ENCODE measurements at regions not wholly inside any gene's neighbourhood (a gene's known extent, or its start where the extent isn't known, plus 50 kb on each side); places are given as distances from the start of the nearest gene placed in this dataset.

DNA sequence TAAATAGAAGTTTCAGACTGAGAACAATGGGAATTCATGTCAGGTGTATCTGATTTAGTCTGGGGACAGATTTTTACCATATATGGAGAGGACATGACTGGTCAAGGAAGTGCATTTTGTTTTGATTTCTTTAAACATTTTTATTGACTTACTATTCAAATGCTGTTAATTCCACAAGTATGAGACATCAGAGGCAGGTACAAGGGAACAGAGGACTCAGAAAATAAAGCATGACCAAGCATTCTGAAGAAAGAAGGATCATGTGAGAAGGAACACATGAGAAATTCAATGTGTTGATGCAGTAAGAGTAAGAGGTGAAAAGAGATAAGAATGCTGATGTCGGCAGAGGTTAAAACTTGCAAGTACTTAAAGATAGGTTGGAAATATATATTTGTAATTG is 1452.6 kb downstream of the PCDH7 start:
- no peak for ATAC-seq (replicated peaks in 6 of 8)
- in situ Hi-C loops (cut with MboI; ENCODE audit: low pct_unique_long_range_greater_than_20kb in 2 of 9, low sequenced_read_pairs in 9 of 9, unreplicated experiment in 9 of 9) = no loop called here
- 0 to 100% (median 83%) methylated on average over 1 of the region's 1 CpG; no CpG with 5 or more reads in 1 of the 10 experiments for WGBS, 10 experiments
- Histone ChIP-seq H3K27ac (no peak overlapping the region), H3K4me1 (replicated peaks in 1 of 2) (no peaks in the 10 kb centered on the region), H3K4me3 (no peak overlapping the region)

GRCh38 chr4:32180086-32180485 is 1459.9 kb downstream of the PCDH7 start:
- in situ Hi-C loops (cut with MboI; ENCODE audit: low pct_unique_long_range_greater_than_20kb in 2 of 9, low sequenced_read_pairs in 9 of 9, unreplicated experiment in 9 of 9) = no loop called here
- ATAC-seq (replicated peaks in 6 of 8) = no peak
- H3K4me3 ChIP-seq = no peak overlapping the region
- no peaks in the 10 kb centered on the region for H3K4me1 ChIP-seq (replicated peaks in 1 of 2)
- no peak overlapping the region for H3K27ac ChIP-seq

- in situ Hi-C loops (cut with MboI; ENCODE audit: low pct_unique_long_range_greater_than_20kb in 2 of 9, low sequenced_read_pairs in 9 of 9, unreplicated experiment in 9 of 9) = no loop called here
- 0 to 82% (median 47%) methylated on average over 1 to 2 of the region's 2 CpGs; no CpG with 5 or more reads in 1 of the 10 experiments for WGBS, 10 experiments
Observed at GRCh38 chr4:32184186-32184585, 1464.0 kb downstream of the PCDH7 start.

DNA sequence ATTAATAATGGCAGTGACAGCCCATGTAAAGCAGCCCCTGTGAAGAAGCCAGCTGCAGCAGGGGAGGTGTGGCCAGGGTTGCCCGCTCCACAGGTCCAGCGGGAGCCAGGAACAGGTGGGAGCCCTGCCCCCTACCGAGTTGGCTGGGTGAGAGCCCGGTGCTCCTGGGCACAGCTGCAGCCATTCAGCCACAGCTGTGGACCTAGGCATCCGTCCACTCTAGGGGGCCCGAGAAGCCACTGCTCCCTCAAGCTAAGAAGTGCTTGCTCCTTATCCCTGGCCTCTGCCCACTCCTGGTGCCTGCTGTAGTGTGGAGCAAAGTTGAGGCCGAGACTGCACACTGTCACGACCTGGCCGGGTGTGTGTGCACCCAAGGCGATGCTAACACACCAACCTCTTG is 1469.0 kb downstream of the PCDH7 start:
- WGBS, 10 experiments = 24 to 96% (median 67%) methylated on average over 1 to 8 of the region's 10 CpGs; no CpG with 5 or more reads in 5 of the 10 experiments
- ATAC-seq (replicated peaks in 6 of 8) = no peak
- in situ Hi-C loops (cut with MboI; ENCODE audit: low pct_unique_long_range_greater_than_20kb in 2 of 9, low sequenced_read_pairs in 9 of 9, unreplicated experiment in 9 of 9) = no loop called here
- Histone ChIP-seq H3K27ac (no peak overlapping the region), H3K4me3 (no peak overlapping the region), H3K4me1 (replicated peaks in 1 of 2) (no peaks in the 10 kb centered on the region)

More at GRCh38 chr4:32184186-32184585, 1464.0 kb downstream of the PCDH7 start:
- no peaks in the 10 kb centered on the region for H3K4me1 ChIP-seq (replicated peaks in 1 of 2)
- H3K27ac ChIP-seq = no peak overlapping the region
- no peak for ATAC-seq (replicated peaks in 6 of 8)
- no peak overlapping the region for H3K4me3 ChIP-seq

- Histone ChIP-seq H3K27ac (no peak overlapping the region), H3K4me3 (no peak overlapping the region), H3K4me1 (replicated peaks in 1 of 2) (no peaks in the 10 kb centered on the region)
- in situ Hi-C loops (cut with MboI; ENCODE audit: low pct_unique_long_range_greater_than_20kb in 2 of 9, low sequenced_read_pairs in 9 of 9, unreplicated experiment in 9 of 9) = no loop called here
- 83 to 100% (median 96%) methylated on average over 1 to 2 of the region's 5 CpGs; no CpG with 5 or more reads in 6 of the 10 experiments for WGBS, 10 experiments
- no peak for ATAC-seq (replicated peaks in 6 of 8)
Observed at GRCh38 chr4:32189788-32190187, 1469.6 kb downstream of the PCDH7 start.

DNA sequence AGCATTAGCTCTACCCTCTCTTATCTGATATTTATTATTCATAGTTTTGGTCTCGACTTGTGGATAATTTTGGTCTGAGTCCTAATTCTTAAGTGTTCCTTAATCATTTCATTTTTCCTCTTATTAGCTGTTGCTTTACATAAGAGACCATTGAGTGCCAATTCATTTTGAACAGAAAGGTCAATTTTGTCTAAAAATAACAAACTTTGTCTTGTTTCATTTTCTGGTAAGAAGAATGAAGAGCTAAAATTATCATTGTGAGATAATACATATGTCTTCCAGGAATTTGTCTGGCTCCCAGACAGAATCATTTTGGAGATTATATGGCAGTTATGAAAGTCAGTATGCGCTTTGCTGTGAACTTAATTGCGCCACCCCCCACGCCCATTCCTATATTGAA is 1471.8 kb downstream of the PCDH7 start:
- no peak for ATAC-seq (replicated peaks in 6 of 8)
- Histone ChIP-seq H3K4me3 (no peak overlapping the region), H3K27ac (no peak overlapping the region), H3K4me1 (replicated peaks in 1 of 2) (no peaks in the 10 kb centered on the region)
- 7 to 90% (median 61%) methylated on average over 1 to 4 of the region's 4 CpGs for WGBS, 10 experiments
- in situ Hi-C loops (cut with MboI; ENCODE audit: low pct_unique_long_range_greater_than_20kb in 2 of 9, low sequenced_read_pairs in 9 of 9, unreplicated experiment in 9 of 9) = no loop called here

GRCh38 chr4:32192363-32192762 is 1472.2 kb downstream of the PCDH7 start:
- H3K4me1 ChIP-seq (replicated peaks in 1 of 2) = no peaks in the 10 kb centered on the region
- ATAC-seq (replicated peaks in 6 of 8) = no peak
- no peak overlapping the region for H3K27ac ChIP-seq
- no peak overlapping the region for H3K4me3 ChIP-seq
- in situ Hi-C loops (cut with MboI; ENCODE audit: low pct_unique_long_range_greater_than_20kb in 2 of 9, low sequenced_read_pairs in 9 of 9, unreplicated experiment in 9 of 9) = no loop called here

DNA sequence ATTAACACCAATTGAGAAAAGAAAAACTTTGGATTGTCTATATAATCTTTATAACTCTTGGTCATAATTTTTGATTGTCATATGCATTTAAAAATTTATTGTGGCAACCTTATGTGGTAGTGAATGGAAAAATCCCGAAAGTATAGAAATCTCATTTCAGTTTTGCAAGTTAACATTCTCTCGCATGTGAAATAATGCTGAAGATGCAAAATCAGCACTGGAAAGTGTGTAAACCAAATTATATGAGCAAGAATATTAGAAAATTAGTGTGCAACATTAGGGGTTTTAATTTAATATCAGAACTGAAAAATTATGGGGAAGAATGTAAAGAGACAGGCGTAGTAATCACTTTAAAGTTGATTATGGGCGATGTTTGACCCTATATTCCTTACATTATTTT is 1472.8 kb downstream of the PCDH7 start:
- H3K27ac ChIP-seq = no peak overlapping the region
- 0 to 92% (median 64%) methylated on average over 4 of the region's 4 CpGs; no CpG with 5 or more reads in 1 of the 10 experiments for WGBS, 10 experiments
- in situ Hi-C loops (cut with MboI; ENCODE audit: low pct_unique_long_range_greater_than_20kb in 2 of 9, low sequenced_read_pairs in 9 of 9, unreplicated experiment in 9 of 9) = no loop called here
- H3K4me3 ChIP-seq = no peak overlapping the region
- no peaks in the 10 kb centered on the region for H3K4me1 ChIP-seq (replicated peaks in 1 of 2)
- no peak for ATAC-seq (replicated peaks in 6 of 8)

- no peak overlapping the region for H3K27ac ChIP-seq
- WGBS, 10 experiments = 10 to 88% (median 74%) methylated on average over 5 to 10 of the region's 10 CpGs
- no peak overlapping the region for H3K4me3 ChIP-seq
- ATAC-seq (replicated peaks in 6 of 8) = no peak
- in situ Hi-C loops (cut with MboI; ENCODE audit: low pct_unique_long_range_greater_than_20kb in 2 of 9, low sequenced_read_pairs in 9 of 9, unreplicated experiment in 9 of 9) = no loop called here
- no peaks in the 10 kb centered on the region for H3K4me1 ChIP-seq (replicated peaks in 1 of 2)
Observed at GRCh38 chr4:32196950-32197688, 1477.0 kb downstream of the PCDH7 start.

GRCh38 chr4:32199639-32200038 is 1479.5 kb downstream of the PCDH7 start:
- in situ Hi-C loops (cut with MboI; ENCODE audit: low pct_unique_long_range_greater_than_20kb in 2 of 9, low sequenced_read_pairs in 9 of 9, unreplicated experiment in 9 of 9) = no loop called here
- Histone ChIP-seq H3K4me1 (replicated peaks in 1 of 2) (no peaks in the 10 kb centered on the region), H3K4me3 (no peak overlapping the region), H3K27ac (no peak overlapping the region)
- no peak for ATAC-seq (replicated peaks in 6 of 8)
- WGBS, 10 experiments = 8 to 100% (median 70%) methylated on average over 2 to 8 of the region's 8 CpGs

- in situ Hi-C loops (cut with MboI; ENCODE audit: low pct_unique_long_range_greater_than_20kb in 2 of 9, low sequenced_read_pairs in 9 of 9, unreplicated experiment in 9 of 9) = no loop called here
- H3K4me3 ChIP-seq = no peak overlapping the region
- ATAC-seq (replicated peaks in 6 of 8) = no peak
- no peak overlapping the region for H3K27ac ChIP-seq
- no peaks in the 10 kb centered on the region for H3K4me1 ChIP-seq (replicated peaks in 1 of 2)
Observed at GRCh38 chr4:32203340-32203739, 1483.2 kb downstream of the PCDH7 start.

DNA sequence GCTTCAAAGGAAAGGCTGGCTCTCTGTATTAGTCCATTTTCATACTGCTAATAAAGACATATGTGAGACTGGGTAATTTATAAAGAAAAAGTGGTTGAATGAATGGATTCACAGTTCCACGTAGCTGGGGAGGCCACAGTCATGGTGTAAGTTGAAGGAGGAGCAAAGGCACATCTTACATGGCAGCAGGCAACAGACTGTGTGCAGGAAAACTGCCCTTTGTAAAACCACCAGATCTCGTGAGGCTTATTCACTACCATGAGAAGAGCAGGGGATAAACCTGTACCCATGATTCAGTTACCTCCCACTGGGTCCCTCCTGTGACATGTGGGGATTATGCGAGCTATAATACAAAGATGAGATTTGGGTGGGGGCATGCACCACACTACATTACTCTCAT is 1486.6 kb downstream of the PCDH7 start:
- whole genome bisulfite sequencing, 10 experiments = 0 to 81% (median 30%) methylated on average over 1 to 3 of the region's 3 CpGs; no CpG with 5 or more reads in 4 of the 10 experiments
- Histone ChIP-seq H3K27ac (no peak overlapping the region), H3K4me3 (no peak overlapping the region), H3K4me1 (replicated peaks in 1 of 2) (no peaks in the 10 kb centered on the region)
- ATAC-seq (replicated peaks in 6 of 8) = no peak
- in situ Hi-C loops (cut with MboI; ENCODE audit: low pct_unique_long_range_greater_than_20kb in 2 of 9, low sequenced_read_pairs in 9 of 9, unreplicated experiment in 9 of 9) = no loop called here

- no peak for ATAC-seq (replicated peaks in 6 of 8)
- Histone ChIP-seq H3K4me1 (replicated peaks in 1 of 2) (no peaks in the 10 kb centered on the region), H3K27ac (no peak overlapping the region), H3K4me3 (no peak overlapping the region)
- in situ Hi-C loops (cut with MboI; ENCODE audit: low pct_unique_long_range_greater_than_20kb in 2 of 9, low sequenced_read_pairs in 9 of 9, unreplicated experiment in 9 of 9) = no loop called here
Observed at GRCh38 chr4:32207456-32207855, 1487.3 kb downstream of the PCDH7 start.

- Histone ChIP-seq H3K4me3 (no peak overlapping the region), H3K4me1 (replicated peaks in 1 of 2) (no peaks in the 10 kb centered on the region), H3K27ac (no peak overlapping the region)
- in situ Hi-C loops (cut with MboI; ENCODE audit: low pct_unique_long_range_greater_than_20kb in 2 of 9, low sequenced_read_pairs in 9 of 9, unreplicated experiment in 9 of 9) = no loop called here
- 55 to 100% (median 88%) methylated on average over 2 to 3 of the region's 10 CpGs; no CpG with 5 or more reads in 7 of the 10 experiments for WGBS, 10 experiments
- ATAC-seq (replicated peaks in 6 of 8) = no peak
Observed at GRCh38 chr4:32215277-32215676, 1495.1 kb downstream of the PCDH7 start.
